ENCODE measurements at regions not wholly inside any gene's neighbourhood (a gene's known extent, or its start where the extent isn't known, plus 50 kb on each side); places are given as distances from the start of the nearest gene placed in this dataset.

DNA sequence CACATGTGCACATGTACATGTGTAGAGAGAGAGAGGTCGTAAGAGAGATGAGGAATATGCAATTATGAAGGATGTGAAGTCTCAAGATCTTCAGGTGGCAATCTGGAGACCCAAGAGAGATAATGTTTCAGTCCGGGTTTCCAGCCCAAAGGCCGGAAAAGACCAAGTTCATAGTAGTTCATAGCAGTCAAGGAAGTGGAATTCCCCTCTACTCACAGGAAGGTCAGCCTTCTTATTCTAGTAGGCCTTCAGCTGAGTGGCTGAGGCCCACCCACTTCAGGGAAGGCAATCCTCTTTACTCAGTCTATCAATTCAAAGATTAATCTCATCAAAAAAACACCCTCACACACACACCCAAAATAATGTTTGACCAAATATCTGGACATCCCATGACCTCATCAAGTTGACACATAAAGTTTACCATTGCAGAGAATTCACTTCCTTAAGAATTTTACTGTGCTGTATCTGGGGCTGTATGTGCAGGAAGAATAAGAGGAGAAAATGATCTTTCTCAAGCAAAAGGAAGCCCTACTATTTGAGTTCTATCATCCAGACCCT lies 114.6 kb downstream of the TNFSF18 start:
- no peak overlapping the region for H3K9ac ChIP-seq (ENCODE audit: low read length in 3 of 3)
- FAIRE-seq (no peak), DNase-seq (no peak)
- no peaks in the 10 kb centered on the region for H3K36me3 ChIP-seq (ENCODE audit: control insufficient read depth in 2 of 3, insufficient read depth in 3 of 3, low read length in 3 of 3)
- TF ChIP-seq, protein P1, sequence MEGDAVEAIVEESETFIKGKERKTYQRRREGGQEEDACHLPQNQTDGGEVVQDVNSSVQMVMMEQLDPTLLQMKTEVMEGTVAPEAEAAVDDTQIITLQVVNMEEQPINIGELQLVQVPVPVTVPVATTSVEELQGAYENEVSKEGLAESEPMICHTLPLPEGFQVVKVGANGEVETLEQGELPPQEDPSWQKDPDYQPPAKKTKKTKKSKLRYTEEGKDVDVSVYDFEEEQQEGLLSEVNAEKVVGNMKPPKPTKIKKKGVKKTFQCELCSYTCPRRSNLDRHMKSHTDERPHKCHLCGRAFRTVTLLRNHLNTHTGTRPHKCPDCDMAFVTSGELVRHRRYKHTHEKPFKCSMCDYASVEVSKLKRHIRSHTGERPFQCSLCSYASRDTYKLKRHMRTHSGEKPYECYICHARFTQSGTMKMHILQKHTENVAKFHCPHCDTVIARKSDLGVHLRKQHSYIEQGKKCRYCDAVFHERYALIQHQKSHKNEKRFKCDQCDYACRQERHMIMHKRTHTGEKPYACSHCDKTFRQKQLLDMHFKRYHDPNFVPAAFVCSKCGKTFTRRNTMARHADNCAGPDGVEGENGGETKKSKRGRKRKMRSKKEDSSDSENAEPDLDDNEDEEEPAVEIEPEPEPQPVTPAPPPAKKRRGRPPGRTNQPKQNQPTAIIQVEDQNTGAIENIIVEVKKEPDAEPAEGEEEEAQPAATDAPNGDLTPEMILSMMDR (IDR thresholded peaks at IDR 0.05; ENCODE audit: borderline replicate concordance, extremely low read depth, insufficient read depth): no peak
- H3K27me3 ChIP-seq (ENCODE audit: control insufficient read depth, insufficient read depth, low read length): no peaks in the 10 kb centered on the region
- no peaks in the 10 kb centered on the region for H3K9me3 ChIP-seq (ENCODE audit: control insufficient read depth in 2 of 3, insufficient read depth in 1 of 3, low read length in 3 of 3)
- peaks cover 0 to 5% (median 0%) of the 10 kb centered on the region in 3 donors for H3K4me1 ChIP-seq (ENCODE audit: control insufficient read depth in 2 of 3, insufficient read depth in 2 of 3, low read depth in 1 of 3, low read length in 3 of 3)
- no peak overlapping the region for H3K4me3 ChIP-seq (ENCODE audit: low read length in 3 of 3)
- intact Hi-C loops (cut with DNase I): no loop called here
- no peak overlapping the region for H3K27ac ChIP-seq (ENCODE audit: low read depth in 2 of 2, low read length in 2 of 2)

DNA sequence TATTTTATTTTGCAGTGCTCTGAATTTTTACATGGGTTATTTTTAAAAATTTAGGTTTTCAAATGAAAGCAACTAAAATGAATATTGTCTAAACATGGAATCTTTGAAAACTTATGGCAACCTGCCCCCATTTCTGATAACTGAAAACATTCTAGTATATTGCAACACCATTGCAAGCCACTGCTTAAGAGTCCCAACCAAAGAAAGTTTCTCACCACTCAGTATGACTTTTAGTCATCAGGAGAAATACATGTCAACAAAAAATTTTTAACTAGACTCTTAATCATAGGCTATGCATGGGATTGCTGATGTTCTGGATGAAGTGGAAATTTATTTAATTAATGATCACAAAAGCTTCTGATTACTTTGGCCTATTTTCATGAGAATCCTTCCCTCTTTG lies 112.1 kb downstream of the TNFSF18 start:
- H3K4me3 ChIP-seq (ENCODE audit: low read length in 3 of 3): no peak overlapping the region
- no peaks in the 10 kb centered on the region for H3K9me3 ChIP-seq (ENCODE audit: control insufficient read depth in 2 of 3, insufficient read depth in 1 of 3, low read length in 3 of 3)
- TF ChIP-seq, protein P1 (IDR thresholded peaks at IDR 0.05; ENCODE audit: borderline replicate concordance, extremely low read depth, insufficient read depth): no peak
- H3K9ac ChIP-seq (ENCODE audit: low read length in 3 of 3): no peak overlapping the region
- FAIRE-seq: no peak
- no peak overlapping the region for H3K27ac ChIP-seq (ENCODE audit: low read depth in 2 of 2, low read length in 2 of 2)
- no peaks in the 10 kb centered on the region for H3K36me3 ChIP-seq (ENCODE audit: control insufficient read depth in 2 of 3, insufficient read depth in 3 of 3, low read length in 3 of 3)
- intact Hi-C loops (cut with DNase I): no loop called here
- no peak for DNase-seq
- H3K4me1 ChIP-seq (ENCODE audit: control insufficient read depth in 2 of 3, insufficient read depth in 2 of 3, low read depth in 1 of 3, low read length in 3 of 3): peaks cover 0 to 5% (median 0%) of the 10 kb centered on the region in 3 donors
- no peaks in the 10 kb centered on the region for H3K27me3 ChIP-seq (ENCODE audit: control insufficient read depth, insufficient read depth, low read length)

DNA sequence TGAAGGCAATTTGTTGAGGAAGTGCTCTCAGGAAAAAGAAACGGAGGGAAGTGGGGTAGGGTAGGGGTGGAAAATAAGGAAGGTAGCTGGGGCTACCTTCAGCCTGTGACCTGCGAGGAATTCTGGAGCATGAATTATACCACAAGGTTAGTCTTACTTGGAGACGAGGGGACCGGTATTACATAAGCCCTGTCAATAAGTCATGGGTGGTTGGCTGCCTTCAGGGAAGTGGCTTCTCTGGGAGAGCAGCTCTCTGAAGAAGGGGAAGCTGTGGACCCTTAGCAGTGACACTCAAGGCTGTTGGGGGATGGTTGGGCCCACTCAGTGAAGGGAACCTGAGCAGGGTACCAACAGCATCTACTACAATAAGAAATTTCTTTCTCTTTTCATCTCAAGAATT lies 111.3 kb downstream of the TNFSF18 start:
- FAIRE-seq: no peak
- H3K27me3 ChIP-seq (ENCODE audit: control insufficient read depth, insufficient read depth, low read length): no peaks in the 10 kb centered on the region
- TF ChIP-seq, protein P1 (IDR thresholded peaks at IDR 0.05; ENCODE audit: borderline replicate concordance, extremely low read depth, insufficient read depth): no peak
- no peaks in the 10 kb centered on the region for H3K9me3 ChIP-seq (ENCODE audit: control insufficient read depth in 2 of 3, insufficient read depth in 1 of 3, low read length in 3 of 3)
- H3K27ac ChIP-seq (ENCODE audit: low read depth in 2 of 2, low read length in 2 of 2): no peak overlapping the region
- no peak for DNase-seq
- no peak overlapping the region for H3K9ac ChIP-seq (ENCODE audit: low read length in 3 of 3)
- intact Hi-C loops (cut with DNase I): no loop called here
- H3K4me3 ChIP-seq (ENCODE audit: low read length in 3 of 3): no peak overlapping the region
- peaks cover 0 to 3% (median 0%) of the 10 kb centered on the region in 3 donors for H3K4me1 ChIP-seq (ENCODE audit: control insufficient read depth in 2 of 3, insufficient read depth in 2 of 3, low read depth in 1 of 3, low read length in 3 of 3)
- H3K36me3 ChIP-seq (ENCODE audit: control insufficient read depth in 2 of 3, insufficient read depth in 3 of 3, low read length in 3 of 3): no peaks in the 10 kb centered on the region
